SHP77 treated with DMSO at 0.1 percent for 48 hours (cell line): ENCODE measurements at regions not wholly inside any gene's neighbourhood (a gene's known extent, or its start where the extent isn't known, plus 50 kb on each side); places are given as distances from the start of the nearest gene placed in this dataset.
"Not testable (repeated sequence)": the region's sequence is repeated elsewhere in the genome, so short reads cannot be mapped to it uniquely, and the experiment has no call there.

Experiments
- DNase-seq: peaks from one replicate; lab custom pipeline; 2025; lab: John Stamatoyannopoulos, UW

- no peak for DNase-seq
These were observed 385.5 kb downstream of the SEC14L1 start for GRCh38 chr17:77526259-77526711.

GRCh38 chr17:77526728-77527350 is 386.1 kb downstream of the SEC14L1 start:
- DNase-seq = no peak

- no peak for DNase-seq
These were observed 386.6 kb downstream of the SEC14L1 start for GRCh38 chr17:77527409-77527808.

GRCh38 chr17:77527836-77528505 is 387.2 kb downstream of the SEC14L1 start:
- no peak for DNase-seq

GRCh38 chr17:77528516-77529327 is 388.0 kb downstream of the SEC14L1 start:
- DNase-seq = no peak

GRCh38 chr17:77529328-77529650 is 388.5 kb downstream of the SEC14L1 start:
- DNase-seq = no peak

GRCh38 chr17:77530591-77530990 is 389.8 kb downstream of the SEC14L1 start:
- no peak for DNase-seq

- no peak for DNase-seq
These were observed 390.2 kb downstream of the SEC14L1 start for GRCh38 chr17:77531002-77531401.

- no peak for DNase-seq
These were observed 390.9 kb downstream of the SEC14L1 start for GRCh38 chr17:77531641-77532040.

- DNase-seq = not testable (repeated sequence)
These were observed 392.9 kb downstream of the SEC14L1 start for GRCh38 chr17:77533697-77534096.

- DNase-seq = no peak
These were observed 393.4 kb downstream of the SEC14L1 start for GRCh38 chr17:77534137-77534536.

- peak; percentile 19 for DNase-seq
These were observed 394.7 kb downstream of the SEC14L1 start for GRCh38 chr17:77535435-77535834.

GRCh38 chr17:77535892-77536291 is 395.1 kb downstream of the SEC14L1 start:
- peak; percentile 19 for DNase-seq

GRCh38 chr17:77537566-77537965 is 396.8 kb downstream of the SEC14L1 start:
- no peak for DNase-seq

GRCh38 chr17:77540531-77540930 is 399.8 kb downstream of the SEC14L1 start:
- no peak for DNase-seq

GRCh38 chr17:77540975-77541374 is 400.2 kb downstream of the SEC14L1 start:
- no peak for DNase-seq

GRCh38 chr17:77542011-77542410 is 401.2 kb downstream of the SEC14L1 start:
- DNase-seq = no peak

- DNase-seq = peak; percentile 81
These were observed 402.1 kb downstream of the SEC14L1 start for GRCh38 chr17:77542551-77543490.

GRCh38 chr17:77543801-77544200 is 403.0 kb downstream of the SEC14L1 start:
- no peak for DNase-seq

GRCh38 chr17:77544347-77545110 is 403.8 kb downstream of the SEC14L1 start:
- no peak for DNase-seq

- DNase-seq = no peak
These were observed 406.0 kb downstream of the SEC14L1 start for GRCh38 chr17:77546772-77547241.
